ENCODE measurements at regions not wholly inside any gene's neighbourhood (a gene's known extent, or its start where the extent isn't known, plus 50 kb on each side); places are given as distances from the start of the nearest gene placed in this dataset.

- Histone ChIP-seq H3K27me3 (replicated peaks in 1 of 2; ENCODE audit: control insufficient read depth in 2 of 2, insufficient read depth in 2 of 2, low read length in 1 of 2) (no peaks in the 10 kb centered on the region), H3K4me2 (ENCODE audit: control insufficient read depth, insufficient read depth) (no peak overlapping the region), H2AFZ (ENCODE audit: control insufficient read depth, low read depth, low read length) (no peak overlapping the region), H3K27ac (ENCODE audit: control insufficient read depth, insufficient read depth) (no peak overlapping the region), H3K36me3 (ENCODE audit: control insufficient read depth in 2 of 2, insufficient read depth in 2 of 2, low read length in 1 of 2) (no peaks in the 10 kb centered on the region), H3K9me3 (replicated peaks; ENCODE audit: control insufficient read depth, insufficient read depth, low read length) (no peaks in the 10 kb centered on the region; the same call in 2 of the 3 replicates), H3K79me2 (ENCODE audit: control insufficient read depth, insufficient read depth, low read length) (no peaks in the 10 kb centered on the region), H3K9ac (ENCODE audit: control insufficient read depth, insufficient read depth, low read length) (no peak overlapping the region), H3K4me3 (no peak overlapping the region), H4K20me1 (ENCODE audit: control insufficient read depth, insufficient read depth) (no peaks in the 10 kb centered on the region), H3K4me1 (ENCODE audit: control insufficient read depth, insufficient read depth, low read length) (no peaks in the 10 kb centered on the region)
- TF ChIP-seq BMI1 (IDR thresholded peaks at IDR 0.05; ENCODE audit: borderline replicate concordance), result no peak
- TF ChIP-seq NFXL1 (IDR thresholded peaks at IDR 0.05; ENCODE audit: borderline replicate concordance), result no peak
- no peak for TF ChIP-seq ZNF207 (IDR thresholded peaks at IDR 0.05; ENCODE audit: borderline replicate concordance)
- no peak for TF ChIP-seq POLR2AphosphoS5 (IDR thresholded peaks at IDR 0.05; ENCODE audit: low read length)
- no peak for TF ChIP-seq TBL1XR1 (IDR thresholded peaks at IDR 0.05; ENCODE audit: low read depth, low read length)
- no peak for TF ChIP-seq SMAD5 (IDR thresholded peaks at IDR 0.05; ENCODE audit: low read depth)
- no peak for TF ChIP-seq NR2F1 (conservative IDR thresholded peaks at IDR 0.05)
- TF ChIP-seq RAD51 (IDR thresholded peaks at IDR 0.05), result no peak
- no peak for TF ChIP-seq HSF1 (IDR thresholded peaks at IDR 0.05; ENCODE audit: low read depth, low read length)
- TF ChIP-seq ZNF384 (IDR thresholded peaks at IDR 0.05; ENCODE audit: borderline replicate concordance, low read depth, low read length), result no peak
- no peak for TF ChIP-seq RB1 (IDR thresholded peaks at IDR 0.05; ENCODE audit: borderline replicate concordance)
- TF ChIP-seq EZH2 (IDR thresholded peaks at IDR 0.05; ENCODE audit: borderline replicate concordance, control insufficient read depth, low read depth, low read length), result no peak
- TF ChIP-seq YY1 (IDR thresholded peaks at IDR 0.05; ENCODE audit: low read depth, low read length), result no peak
- no peak for TF ChIP-seq IRF4 (IDR thresholded peaks at IDR 0.05; ENCODE audit: low read depth, low read length)
- TF ChIP-seq PML (IDR thresholded peaks at IDR 0.05; ENCODE audit: low read length), result no peak
- no peak for TF ChIP-seq BCL11A (IDR thresholded peaks at IDR 0.05; ENCODE audit: low read depth, low read length)
- CTCF ChIA-PET, result interaction anchor here (0.6 kb wide), 1 partner anchor 753 kb away, joined by 3 read pairs; no protein-coding TSS in a partner anchor
- no TSS peak for BruUV-seq (replicated peaks)
- in situ Hi-C loops (cut with MboI), result no loop called here
- ATAC-seq (no peak), DNase-seq (ENCODE audit: low read depth, low spot score) (no peak), FAIRE-seq (no peak)
- RAD21 ChIA-PET (ENCODE audit: unreplicated experiment), result no interaction called here
- intact Hi-C loops (cut with micrococcal nuclease; ENCODE audit: unreplicated experiment), result no loop called here
- SMC1A ChIA-PET (ENCODE audit: uncharacterized antibody, unreplicated experiment), result no interaction called here
- WGBS (ENCODE audit: insufficient coverage, insufficient replicate concordance, low lambda C conversion rate, missing lambda C conversion rate), result 61% methylated on average over 2 of the region's 2 CpGs
- POLR2A ChIA-PET, result no interaction called here
Measured at GRCh38 chr12:105480162-105480561, 149.7 kb downstream of the C12orf75 start.
